ENCODE measurements at regions not wholly inside any gene's neighbourhood (a gene's known extent, or its start where the extent isn't known, plus 50 kb on each side); places are given as distances from the start of the nearest gene placed in this dataset.

GRCh38 chr2:7971841-7972240, 710.0 kb upstream of the ID2 start:
- DNase-seq (ENCODE audit: low read depth) = no peak

- DNase-seq (ENCODE audit: low read depth) = no peak
Measured at GRCh38 chr2:7972670-7973069, 709.2 kb upstream of the ID2 start.

GRCh38 chr2:7973801-7974480, 707.9 kb upstream of the ID2 start:
- no peak for DNase-seq (ENCODE audit: low read depth)

GRCh38 chr2:7974936-7975335, 706.9 kb upstream of the ID2 start:
- no peak for DNase-seq (ENCODE audit: low read depth)

- DNase-seq (ENCODE audit: low read depth) = no peak
Measured at GRCh38 chr2:7976206-7976605, 705.6 kb upstream of the ID2 start.

- DNase-seq (ENCODE audit: low read depth) = no peak
Measured at GRCh38 chr2:7977981-7978380, 703.9 kb upstream of the ID2 start.

GRCh38 chr2:7982054-7982453, 699.8 kb upstream of the ID2 start:
- DNase-seq (ENCODE audit: low read depth) = no peak

GRCh38 chr2:7983451-7983850, 698.4 kb upstream of the ID2 start:
- no peak for DNase-seq (ENCODE audit: low read depth)

- DNase-seq (ENCODE audit: low read depth) = no peak
Measured at GRCh38 chr2:7983912-7984311, 697.9 kb upstream of the ID2 start.

- no peak for DNase-seq (ENCODE audit: low read depth)
Measured at GRCh38 chr2:7984693-7985353, 697.0 kb upstream of the ID2 start.

- DNase-seq (ENCODE audit: low read depth) = no peak
Measured at GRCh38 chr2:7986431-7986830, 695.4 kb upstream of the ID2 start.

GRCh38 chr2:7987992-7988391, 693.9 kb upstream of the ID2 start:
- DNase-seq (ENCODE audit: low read depth) = no peak

- no peak for DNase-seq (ENCODE audit: low read depth)
Measured at GRCh38 chr2:7988440-7988839, 693.4 kb upstream of the ID2 start.

GRCh38 chr2:7989823-7990222, 692.0 kb upstream of the ID2 start:
- no peak for DNase-seq (ENCODE audit: low read depth)

GRCh38 chr2:7992612-7993602, 688.9 kb upstream of the ID2 start:
- DNase-seq (ENCODE audit: low read depth) = no peak

- DNase-seq (ENCODE audit: low read depth) = no peak
Measured at GRCh38 chr2:7994397-7994951, 687.4 kb upstream of the ID2 start.

GRCh38 chr2:7997279-7997678, 684.6 kb upstream of the ID2 start:
- DNase-seq (ENCODE audit: low read depth) = no peak

- DNase-seq (ENCODE audit: low read depth) = no peak
Measured at GRCh38 chr2:7999683-8000476, 682.0 kb upstream of the ID2 start.

- DNase-seq (ENCODE audit: low read depth) = no peak
Measured at GRCh38 chr2:8000870-8001269, 681.0 kb upstream of the ID2 start.

- DNase-seq (ENCODE audit: low read depth) = no peak
Measured at GRCh38 chr2:8002765-8003393, 679.0 kb upstream of the ID2 start.

GRCh38 chr2:8003462-8004075, 678.3 kb upstream of the ID2 start:
- DNase-seq (ENCODE audit: low read depth) = no peak

Data from activated T-helper 1 cell treated with Interleukin-2 at 50 U/mL for 16 hours (primary cell).